ENCODE measurements at regions not wholly inside any gene's neighbourhood (a gene's known extent, or its start where the extent isn't known, plus 50 kb on each side); places are given as distances from the start of the nearest gene placed in this dataset.

- no peak overlapping the region for H3K4me3 ChIP-seq (ENCODE audit: extremely low read depth in 1 of 4, insufficient read depth in 2 of 4, low read depth in 3 of 4, low read length in 4 of 4)
- no peak for DNase-seq (ENCODE audit: low read depth in 1 of 2, low spot score in 2 of 2)
- no peak overlapping the region for H3K23ac ChIP-seq (ENCODE audit: insufficient read length)
- no peak overlapping the region for H2BK15ac ChIP-seq (ENCODE audit: low read length)
- no peaks in the 10 kb centered on the region for H3K9me3 ChIP-seq (ENCODE audit: insufficient read depth in 2 of 2, low read depth in 1 of 2, low read length in 1 of 2)
- no peak overlapping the region for H3K27ac ChIP-seq (ENCODE audit: low read depth, low read length)
- no peak overlapping the region for H2BK5ac ChIP-seq (ENCODE audit: low read depth, low read length)
- H2BK120ac ChIP-seq (replicated peaks; ENCODE audit: low read depth, low read length): no peak overlapping the region
- no peak overlapping the region for H3K18ac ChIP-seq (ENCODE audit: extremely low read depth, low read length)
- no peak overlapping the region for H3K56ac ChIP-seq (replicated peaks; ENCODE audit: insufficient read length, low read depth, low read length)
- H3K4ac ChIP-seq (replicated peaks; ENCODE audit: insufficient read length, low read depth, low read length): no peak overlapping the region
- H4K20me1 ChIP-seq (replicated peaks in 1 of 2; ENCODE audit: control insufficient read depth in 1 of 2, insufficient read depth in 2 of 2, low read length in 2 of 2): no peaks in the 10 kb centered on the region
- no peaks in the 10 kb centered on the region for H3K23me2 ChIP-seq (ENCODE audit: low read depth, low read length)
- H2BK12ac ChIP-seq (ENCODE audit: low read depth, low read length): no peak overlapping the region
- no peak overlapping the region for H4K8ac ChIP-seq (ENCODE audit: extremely low read depth, insufficient read depth, low read length)
- no peak overlapping the region for H4K91ac ChIP-seq (replicated peaks; ENCODE audit: insufficient read length, low read length)
- H2BK20ac ChIP-seq (ENCODE audit: low read length): no peak overlapping the region
- H3K9ac ChIP-seq (replicated peaks in 1 of 4; ENCODE audit: extremely low read depth in 1 of 4, low read depth in 3 of 4, low read length in 3 of 4): no peak overlapping the region
- no peak for FAIRE-seq
- H3K27me3 ChIP-seq (replicated peaks in 1 of 4; ENCODE audit: control insufficient read depth in 3 of 4, extremely low read depth in 1 of 4, insufficient read depth in 3 of 4, low read length in 3 of 4): no peaks in the 10 kb centered on the region
- H2AK5ac ChIP-seq (ENCODE audit: low read depth, low read length): no peak overlapping the region
- H3K4me1 ChIP-seq (replicated peaks in 1 of 4; ENCODE audit: control insufficient read depth in 3 of 4, insufficient read depth in 4 of 4, low read length in 3 of 4): peaks cover 0 to under 1% (median 0%) of the 10 kb centered on the region in 4 experiments; a peak in 1 of 7 replicates
- no peaks in the 10 kb centered on the region for H3K79me1 ChIP-seq (ENCODE audit: low read depth, low read length)
- H2AFZ ChIP-seq (ENCODE audit: low read length): no peak overlapping the region
- ChIA-PET CTCF (ENCODE audit: partially characterized antibody) (interaction anchor here (0.7 to 1.3 kb wide), 3 partner anchors 14 to 121 kb away, joined by 3 to 4 read pairs (median 3); no protein-coding TSS in a partner anchor), POLR2A (ENCODE audit: partially characterized antibody) (interaction anchor here (1.2 kb wide), 1 partner anchor 318 kb away, joined by 3 read pairs; no protein-coding TSS in a partner anchor)
- H4K5ac ChIP-seq (ENCODE audit: insufficient read length, low read depth, low read length): no peak overlapping the region
- no peaks in the 10 kb centered on the region for H3K36me3 ChIP-seq (ENCODE audit: control insufficient read depth in 2 of 4, insufficient read depth in 4 of 4, low read length in 3 of 4)
- H3K14ac ChIP-seq (ENCODE audit: insufficient read length): no peak overlapping the region
- no peak overlapping the region for H3K4me2 ChIP-seq (ENCODE audit: insufficient read depth in 1 of 2, low read depth in 2 of 2, low read length in 2 of 2)
- no peaks in the 10 kb centered on the region for H3K79me2 ChIP-seq (ENCODE audit: control insufficient read depth in 1 of 2, insufficient read depth in 2 of 2, low read length in 2 of 2)
- TF ChIP-seq SP1 (IDR thresholded peaks at IDR 0.05; ENCODE audit: low read depth, low read length) (no peak), CREB1 (IDR thresholded peaks at IDR 0.05) (no peak), E2F6 (IDR thresholded peaks at IDR 0.05) (no peak), JUN (IDR thresholded peaks at IDR 0.05; ENCODE audit: low read depth, low read length) (no peak), SIN3A (conservative IDR thresholded peaks at IDR 0.05 in 1 of 2, IDR thresholded peaks at IDR 0.05 in 1 of 2; ENCODE audit: low read depth in 1 of 2, low read length in 2 of 2) (no peak), TEAD4 (IDR thresholded peaks at IDR 0.05; ENCODE audit: low read depth, low read length) (no peak), NANOG (IDR thresholded peaks at IDR 0.05; ENCODE audit: insufficient read depth, low read depth, low read length, poor library complexity, severe bottlenecking) (no peak), KDM1A (IDR thresholded peaks at IDR 0.05; ENCODE audit: borderline replicate concordance, low read length) (no peak), EP300 (IDR thresholded peaks at IDR 0.05; ENCODE audit: borderline replicate concordance in 1 of 2, low read depth in 2 of 2, low read length in 2 of 2) (no peak), HDAC2 (IDR thresholded peaks at IDR 0.05; ENCODE audit: borderline replicate concordance in 1 of 2, low read depth in 2 of 2, low read length in 2 of 2) (no peak), RNF2 (IDR thresholded peaks at IDR 0.05; ENCODE audit: borderline replicate concordance, low read depth, low read length, missing control alignments, poor library complexity, severe bottlenecking) (no peak), BACH1 (IDR thresholded peaks at IDR 0.05; ENCODE audit: low read length) (no peak), FOSL1 (IDR thresholded peaks at IDR 0.05; ENCODE audit: insufficient read depth, low read depth, low read length) (no peak), ASH2L (IDR thresholded peaks at IDR 0.05; ENCODE audit: low read length) (no peak)
These were observed 431.7 kb upstream of the PSMD7 start for GRCh38 chr16:73864868-73865267.

All from H1 (cell line).